ENCODE measurements at regions not wholly inside any gene's neighbourhood (a gene's known extent, or its start where the extent isn't known, plus 50 kb on each side); places are given as distances from the start of the nearest gene placed in this dataset.

GRCh38 chr12:5276327-5276880 lies 155.5 kb upstream of the NTF3 start:
- no peak for TF ChIP-seq CTCF (IDR thresholded peaks at IDR 0.05)
- TF ChIP-seq POLR2A (IDR thresholded peaks at IDR 0.05): no peak
- TF ChIP-seq EP300 (IDR thresholded peaks at IDR 0.05): no peak
- TF ChIP-seq POLR2AphosphoS5 (IDR thresholded peaks at IDR 0.05): no peak

Data from sigmoid colon (tissue), 4 donors.